ENCODE measurements at regions not wholly inside any gene's neighbourhood (a gene's known extent, or its start where the extent isn't known, plus 50 kb on each side); places are given as distances from the start of the nearest gene placed in this dataset.
A peak's percentile ranks its signal among the peaks of the same experiment; 100 is the strongest.

DNA sequence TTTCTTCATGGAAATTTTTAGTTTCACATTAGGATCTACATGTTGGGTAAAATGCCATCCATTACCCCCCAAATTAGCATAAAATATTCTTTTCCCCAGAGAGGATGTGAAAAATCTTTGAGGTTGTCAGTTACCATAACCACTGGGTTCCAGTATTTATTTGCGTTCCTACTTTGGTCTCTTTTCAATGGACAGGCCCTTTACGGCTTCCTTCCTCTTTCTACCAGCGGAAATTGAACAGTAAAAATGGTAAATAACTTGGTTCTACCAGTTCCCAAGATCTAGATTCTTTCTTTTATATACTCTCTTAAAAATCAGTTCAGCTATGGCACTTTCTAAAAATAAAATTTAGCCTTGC lies 169.2 kb upstream of the APCDD1 start:
- Histone ChIP-seq H3K9me3 (ENCODE audit: control insufficient read depth in 5 of 5, low read length in 5 of 5) (peaks cover 0 to 8% (median 5%) of the 10 kb centered on the region in 5 donors), H3K4me1 (ENCODE audit: control insufficient read depth in 5 of 5, insufficient read depth in 5 of 5, low read length in 5 of 5) (peaks cover 4 to 26% (median 20%) of the 10 kb centered on the region in 5 donors), H3K27ac (ENCODE audit: low read depth, low read length) (no peak overlapping the region), H3K4me3 (ENCODE audit: low read depth in 1 of 5, low read length in 5 of 5) (no peak overlapping the region), H3K36me3 (ENCODE audit: control insufficient read depth in 5 of 5, insufficient read depth in 5 of 5, low read length in 5 of 5) (no peaks in the 10 kb centered on the region), H3K9ac (ENCODE audit: low read length in 5 of 5) (no peak overlapping the region), H3K27me3 (ENCODE audit: control insufficient read depth in 5 of 5, insufficient read depth in 4 of 5, low read length in 5 of 5) (no peaks in the 10 kb centered on the region)

DNA sequence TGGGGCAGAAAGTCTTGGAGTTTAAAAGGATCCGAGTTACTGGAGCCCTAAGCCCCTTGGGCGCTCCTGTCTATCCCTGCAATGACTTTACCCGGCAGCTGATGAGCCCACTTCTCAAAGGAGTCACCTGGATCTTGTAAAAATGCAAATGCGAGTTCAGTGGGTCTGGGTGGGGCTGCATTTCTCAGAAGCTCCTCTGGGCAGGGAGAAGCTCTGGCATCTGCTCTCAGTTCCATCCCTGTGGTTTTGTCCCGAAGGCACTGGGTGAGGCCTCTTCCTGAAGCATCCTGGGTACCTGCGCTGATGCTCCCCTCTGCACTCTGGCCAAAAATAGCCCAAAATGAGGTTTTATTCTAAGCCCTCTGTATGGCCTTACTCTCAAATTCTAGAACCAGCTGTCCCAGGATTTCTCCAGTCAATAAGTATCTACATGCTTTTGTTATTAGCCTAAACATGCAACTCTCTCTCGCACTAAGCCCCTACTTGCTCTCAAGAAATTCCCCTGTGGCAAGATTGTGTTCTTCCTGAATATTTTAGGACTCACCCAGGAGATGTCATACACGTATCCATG lies 167.8 kb upstream of the APCDD1 start:
- Histone ChIP-seq H3K36me3 (ENCODE audit: control insufficient read depth in 5 of 5, insufficient read depth in 5 of 5, low read length in 5 of 5) (no peaks in the 10 kb centered on the region), H3K9me3 (ENCODE audit: control insufficient read depth in 5 of 5, low read length in 5 of 5) (peaks cover 0 to 8% (median 5%) of the 10 kb centered on the region in 5 donors), H3K4me3 (ENCODE audit: low read depth in 1 of 5, low read length in 5 of 5) (no peak overlapping the region), H3K9ac (ENCODE audit: low read length in 5 of 5) (no peak overlapping the region), H3K27me3 (ENCODE audit: control insufficient read depth in 5 of 5, insufficient read depth in 4 of 5, low read length in 5 of 5) (no peaks in the 10 kb centered on the region), H3K27ac (ENCODE audit: low read depth, low read length) (no peak overlapping the region), H3K4me1 (ENCODE audit: control insufficient read depth in 5 of 5, insufficient read depth in 5 of 5, low read length in 5 of 5) (peaks cover 4 to 35% (median 29%) of the 10 kb centered on the region in 5 donors)

- Histone ChIP-seq H3K27me3 (ENCODE audit: control insufficient read depth in 5 of 5, insufficient read depth in 4 of 5, low read length in 5 of 5) (no peaks in the 10 kb centered on the region), H3K27ac (ENCODE audit: low read depth, low read length) (no peak overlapping the region), H3K36me3 (ENCODE audit: control insufficient read depth in 5 of 5, insufficient read depth in 5 of 5, low read length in 5 of 5) (no peaks in the 10 kb centered on the region), H3K4me3 (ENCODE audit: low read depth in 1 of 5, low read length in 5 of 5) (no peak overlapping the region), H3K9me3 (ENCODE audit: control insufficient read depth in 5 of 5, low read length in 5 of 5) (peaks cover 0 to 8% (median 5%) of the 10 kb centered on the region in 5 donors), H3K9ac (ENCODE audit: low read length in 5 of 5) (no peak overlapping the region), H3K4me1 (ENCODE audit: control insufficient read depth in 5 of 5, insufficient read depth in 5 of 5, low read length in 5 of 5) (peaks cover 4 to 36% (median 30%) of the 10 kb centered on the region in 5 donors)
These were observed 165.2 kb upstream of the APCDD1 start for GRCh38 chr18:10289251-10289650.

DNA sequence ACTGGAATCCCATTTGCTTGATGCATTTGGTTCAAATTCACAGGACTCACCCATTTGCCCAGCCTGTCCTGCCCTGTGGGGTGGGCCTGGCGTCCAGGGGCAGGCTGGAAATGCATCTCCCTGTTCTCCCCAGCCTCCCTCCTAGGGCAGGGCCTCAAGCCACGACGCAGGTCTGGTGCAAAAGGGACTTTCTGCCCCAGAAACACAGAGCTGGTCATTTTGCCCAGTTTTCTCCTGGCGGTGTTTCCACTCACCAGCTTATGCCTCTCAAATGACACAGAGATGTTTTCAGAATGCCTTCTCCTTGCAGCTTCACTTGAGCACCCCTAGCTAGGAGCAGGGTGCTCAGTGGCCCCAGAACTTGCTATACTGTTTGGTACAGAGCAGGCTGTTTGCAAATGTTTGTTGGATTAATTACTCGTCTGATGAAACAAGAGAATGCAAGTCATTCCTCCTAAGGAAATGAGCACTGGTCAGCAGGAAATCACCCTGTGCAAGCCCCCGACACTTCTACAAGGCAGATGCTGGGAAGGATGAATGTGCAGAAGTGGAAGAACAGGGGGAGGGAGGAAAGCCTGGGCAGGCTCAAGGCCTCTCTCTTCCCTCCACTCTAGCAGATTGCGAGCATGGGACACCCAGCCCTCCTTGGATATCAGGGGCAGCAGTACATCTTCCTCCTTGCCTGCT lies 164.3 kb upstream of the APCDD1 start:
- H3K4me3 ChIP-seq (ENCODE audit: low read depth in 1 of 5, low read length in 5 of 5), result no peak overlapping the region
- H3K27ac ChIP-seq (ENCODE audit: low read depth, low read length), result peak overlapping the region; percentile 43
- peaks cover 0 to 8% (median 5%) of the 10 kb centered on the region in 5 donors for H3K9me3 ChIP-seq (ENCODE audit: control insufficient read depth in 5 of 5, low read length in 5 of 5)
- H3K9ac ChIP-seq (ENCODE audit: low read length in 5 of 5), result peak overlapping the region in 1 of 5 donors; percentile 5
- H3K4me1 ChIP-seq (ENCODE audit: control insufficient read depth in 5 of 5, insufficient read depth in 5 of 5, low read length in 5 of 5), result peaks cover 0 to 28% (median 22%) of the 10 kb centered on the region in 5 donors
- no peaks in the 10 kb centered on the region for H3K36me3 ChIP-seq (ENCODE audit: control insufficient read depth in 5 of 5, insufficient read depth in 5 of 5, low read length in 5 of 5)
- no peaks in the 10 kb centered on the region for H3K27me3 ChIP-seq (ENCODE audit: control insufficient read depth in 5 of 5, insufficient read depth in 4 of 5, low read length in 5 of 5)

- H3K9ac ChIP-seq (ENCODE audit: low read length in 5 of 5), result peak overlapping the region in 1 of 5 donors; percentile 5
- H3K36me3 ChIP-seq (ENCODE audit: control insufficient read depth in 5 of 5, insufficient read depth in 5 of 5, low read length in 5 of 5), result no peaks in the 10 kb centered on the region
- H3K27me3 ChIP-seq (ENCODE audit: control insufficient read depth in 5 of 5, insufficient read depth in 4 of 5, low read length in 5 of 5), result no peaks in the 10 kb centered on the region
- peak overlapping the region; percentile 79 for H3K27ac ChIP-seq (ENCODE audit: low read depth, low read length)
- H3K4me1 ChIP-seq (ENCODE audit: control insufficient read depth in 5 of 5, insufficient read depth in 5 of 5, low read length in 5 of 5), result peaks cover 0 to 23% (median 17%) of the 10 kb centered on the region in 5 donors
- H3K9me3 ChIP-seq (ENCODE audit: control insufficient read depth in 5 of 5, low read length in 5 of 5), result peaks cover 0 to 8% (median 5%) of the 10 kb centered on the region in 5 donors
- no peak overlapping the region for H3K4me3 ChIP-seq (ENCODE audit: low read depth in 1 of 5, low read length in 5 of 5)
These were observed 163.7 kb upstream of the APCDD1 start for GRCh38 chr18:10290638-10291235.

- Histone ChIP-seq H3K27me3 (ENCODE audit: control insufficient read depth in 5 of 5, insufficient read depth in 4 of 5, low read length in 5 of 5) (no peaks in the 10 kb centered on the region), H3K27ac (ENCODE audit: low read depth, low read length) (peak overlapping the region; percentile 79), H3K4me3 (ENCODE audit: low read depth in 1 of 5, low read length in 5 of 5) (no peak overlapping the region), H3K9ac (ENCODE audit: low read length in 5 of 5) (peak overlapping the region in 1 of 5 donors; percentile 54), H3K9me3 (ENCODE audit: control insufficient read depth in 5 of 5, low read length in 5 of 5) (peaks cover 0 to 8% (median 5%) of the 10 kb centered on the region in 5 donors), H3K36me3 (ENCODE audit: control insufficient read depth in 5 of 5, insufficient read depth in 5 of 5, low read length in 5 of 5) (no peaks in the 10 kb centered on the region), H3K4me1 (ENCODE audit: control insufficient read depth in 5 of 5, insufficient read depth in 5 of 5, low read length in 5 of 5) (peaks cover 0 to 21% (median 17%) of the 10 kb centered on the region in 5 donors)
These were observed 162.9 kb upstream of the APCDD1 start for GRCh38 chr18:10291568-10291981.

DNA sequence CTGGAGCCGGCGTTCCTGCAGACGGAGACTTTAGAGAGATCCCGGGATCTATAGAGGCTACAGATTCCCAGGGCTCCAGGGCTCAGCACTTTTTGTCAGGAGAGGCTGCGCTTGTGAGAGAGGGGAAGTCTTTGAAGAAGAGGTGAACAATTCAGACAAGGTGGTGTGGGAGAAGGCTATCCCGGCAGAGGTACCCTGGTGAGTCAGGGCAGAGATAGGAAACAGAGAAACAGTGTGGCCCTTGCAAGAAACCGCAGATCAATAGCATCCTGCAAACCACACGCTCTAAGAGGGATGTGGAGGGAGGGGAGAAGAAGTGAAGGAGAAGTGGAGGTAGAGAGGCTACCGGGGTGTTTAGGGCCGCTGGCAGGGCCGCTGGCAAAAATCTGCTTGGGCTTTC lies 160.5 kb upstream of the APCDD1 start:
- Histone ChIP-seq H3K27me3 (ENCODE audit: control insufficient read depth in 5 of 5, insufficient read depth in 4 of 5, low read length in 5 of 5) (no peaks in the 10 kb centered on the region), H3K9me3 (ENCODE audit: control insufficient read depth in 5 of 5, low read length in 5 of 5) (peaks cover 0 to 2% (median under 1%) of the 10 kb centered on the region in 5 donors), H3K36me3 (ENCODE audit: control insufficient read depth in 5 of 5, insufficient read depth in 5 of 5, low read length in 5 of 5) (no peaks in the 10 kb centered on the region), H3K27ac (ENCODE audit: low read depth, low read length) (no peak overlapping the region), H3K4me3 (ENCODE audit: low read depth in 1 of 5, low read length in 5 of 5) (no peak overlapping the region), H3K4me1 (ENCODE audit: control insufficient read depth in 5 of 5, insufficient read depth in 5 of 5, low read length in 5 of 5) (peaks cover 0 to 29% (median 20%) of the 10 kb centered on the region in 5 donors), H3K9ac (ENCODE audit: low read length in 5 of 5) (no peak overlapping the region)

- H3K27me3 ChIP-seq (ENCODE audit: control insufficient read depth in 5 of 5, insufficient read depth in 4 of 5, low read length in 5 of 5), result no peaks in the 10 kb centered on the region
- H3K9ac ChIP-seq (ENCODE audit: low read length in 5 of 5), result no peak overlapping the region
- H3K4me3 ChIP-seq (ENCODE audit: low read depth in 1 of 5, low read length in 5 of 5), result no peak overlapping the region
- no peaks in the 10 kb centered on the region for H3K36me3 ChIP-seq (ENCODE audit: control insufficient read depth in 5 of 5, insufficient read depth in 5 of 5, low read length in 5 of 5)
- no peaks in the 10 kb centered on the region for H3K9me3 ChIP-seq (ENCODE audit: control insufficient read depth in 5 of 5, low read length in 5 of 5)
- no peak overlapping the region for H3K27ac ChIP-seq (ENCODE audit: low read depth, low read length)
- peaks cover 0 to 29% (median 16%) of the 10 kb centered on the region in 5 donors for H3K4me1 ChIP-seq (ENCODE audit: control insufficient read depth in 5 of 5, insufficient read depth in 5 of 5, low read length in 5 of 5)
These were observed 158.7 kb upstream of the APCDD1 start for GRCh38 chr18:10295751-10296150.

DNA sequence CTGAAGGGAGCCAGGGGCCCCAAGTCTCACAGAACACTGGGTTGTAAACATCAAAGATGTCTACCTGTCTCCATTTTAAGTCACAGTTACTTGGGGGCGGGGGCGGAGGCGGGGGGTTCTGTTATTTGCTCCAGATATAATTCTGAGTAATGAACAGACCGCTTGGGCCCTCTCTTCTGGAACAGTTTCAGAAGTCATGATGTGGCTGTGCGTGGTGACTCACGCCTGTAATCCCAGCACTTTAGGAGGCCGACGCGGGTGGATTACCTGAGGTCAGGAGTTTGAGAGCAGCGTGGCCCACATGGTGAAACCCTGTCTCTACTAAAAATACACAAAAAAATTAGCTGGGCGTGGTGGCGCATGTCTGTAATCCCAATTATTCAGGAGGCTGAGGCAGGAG lies 157.9 kb upstream of the APCDD1 start:
- no peaks in the 10 kb centered on the region for H3K9me3 ChIP-seq (ENCODE audit: control insufficient read depth in 5 of 5, low read length in 5 of 5)
- no peaks in the 10 kb centered on the region for H3K27me3 ChIP-seq (ENCODE audit: control insufficient read depth in 5 of 5, insufficient read depth in 4 of 5, low read length in 5 of 5)
- H3K36me3 ChIP-seq (ENCODE audit: control insufficient read depth in 5 of 5, insufficient read depth in 5 of 5, low read length in 5 of 5), result no peaks in the 10 kb centered on the region
- H3K27ac ChIP-seq (ENCODE audit: low read depth, low read length), result no peak overlapping the region
- no peak overlapping the region for H3K9ac ChIP-seq (ENCODE audit: low read length in 5 of 5)
- peaks cover 0 to 25% (median 16%) of the 10 kb centered on the region in 5 donors for H3K4me1 ChIP-seq (ENCODE audit: control insufficient read depth in 5 of 5, insufficient read depth in 5 of 5, low read length in 5 of 5)
- H3K4me3 ChIP-seq (ENCODE audit: low read depth in 1 of 5, low read length in 5 of 5), result no peak overlapping the region

- H3K4me3 ChIP-seq (ENCODE audit: low read depth in 1 of 5, low read length in 5 of 5), result no peak overlapping the region
- no peak overlapping the region for H3K27ac ChIP-seq (ENCODE audit: low read depth, low read length)
- no peaks in the 10 kb centered on the region for H3K36me3 ChIP-seq (ENCODE audit: control insufficient read depth in 5 of 5, insufficient read depth in 5 of 5, low read length in 5 of 5)
- H3K9me3 ChIP-seq (ENCODE audit: control insufficient read depth in 5 of 5, low read length in 5 of 5), result no peaks in the 10 kb centered on the region
- no peaks in the 10 kb centered on the region for H3K27me3 ChIP-seq (ENCODE audit: control insufficient read depth in 5 of 5, insufficient read depth in 4 of 5, low read length in 5 of 5)
- H3K9ac ChIP-seq (ENCODE audit: low read length in 5 of 5), result no peak overlapping the region
- H3K4me1 ChIP-seq (ENCODE audit: control insufficient read depth in 5 of 5, insufficient read depth in 5 of 5, low read length in 5 of 5), result peaks cover 0 to 19% (median 12%) of the 10 kb centered on the region in 5 donors
These were observed 157.3 kb upstream of the APCDD1 start for GRCh38 chr18:10297086-10297485.

All from subcutaneous abdominal adipose tissue (tissue), 5 donors.